HG03097 (cell line): ENCODE measurements at regions not wholly inside any gene's neighbourhood (a gene's known extent, or its start where the extent isn't known, plus 50 kb on each side); places are given as distances from the start of the nearest gene placed in this dataset.

Source experiments
- ATAC-seq: cut with Tn5 transposase; IDR thresholded peaks from one replicate; pipeline ENCODE4 v1.9.1; 2021; ENCODE audit not compliant: unreplicated experiment, low FRiP score

- ATAC-seq = no peak
These were observed 221.3 kb downstream of the PLPP3 start for GRCh38 chr1:56357927-56358690.

DNA sequence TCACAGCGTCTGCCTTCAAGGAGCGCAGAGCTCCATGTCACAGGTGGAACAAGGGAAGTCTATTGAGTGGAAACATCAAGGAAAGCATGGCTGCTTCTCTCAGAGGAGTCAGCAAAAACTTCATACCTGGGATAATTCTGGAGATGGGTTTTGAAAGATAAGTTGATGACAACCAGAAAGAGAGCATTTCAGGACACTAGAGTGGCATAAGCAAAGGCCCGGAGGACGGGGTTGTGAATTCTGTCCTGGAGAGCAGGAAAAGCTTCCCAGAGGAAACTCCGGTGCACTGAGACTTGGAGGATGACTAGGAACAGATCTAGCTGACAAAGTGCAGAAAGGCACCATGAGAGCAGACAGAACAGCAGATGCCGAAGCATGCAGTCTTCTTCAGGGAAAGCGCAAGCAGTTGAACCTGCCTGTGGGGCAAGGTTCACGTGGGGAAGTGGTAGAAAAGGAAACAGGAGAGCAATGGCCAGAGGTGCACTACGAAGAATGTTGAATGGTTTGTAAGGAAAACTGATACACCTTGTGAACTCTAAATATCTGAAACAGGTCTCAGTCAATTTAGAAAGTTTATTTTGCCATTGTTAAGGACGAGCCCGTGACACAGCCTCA, 222.9 kb downstream of the PLPP3 start:
- ATAC-seq = no peak

DNA sequence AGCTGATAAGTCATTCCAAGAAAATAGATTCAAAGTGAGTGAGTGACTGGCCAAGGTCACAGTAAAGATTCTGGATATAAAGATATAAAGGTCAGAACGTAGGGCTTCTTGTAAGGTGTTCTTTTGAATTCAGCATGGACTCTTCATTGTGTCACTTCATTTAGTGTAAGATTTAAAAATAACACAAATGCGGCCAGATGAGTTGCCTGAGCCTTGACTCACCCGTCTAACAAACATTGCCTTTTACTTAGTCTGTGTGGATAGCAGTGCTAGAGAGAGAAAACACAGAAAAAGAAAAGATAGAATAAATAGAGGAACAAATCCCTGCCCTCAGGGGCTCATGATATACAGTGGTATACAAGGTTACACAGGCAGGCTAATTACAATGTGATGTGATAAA, 223.4 kb downstream of the PLPP3 start:
- ATAC-seq = no peak

- ATAC-seq = no peak
These were observed 223.9 kb downstream of the PLPP3 start for GRCh38 chr1:56355422-56355821.

DNA sequence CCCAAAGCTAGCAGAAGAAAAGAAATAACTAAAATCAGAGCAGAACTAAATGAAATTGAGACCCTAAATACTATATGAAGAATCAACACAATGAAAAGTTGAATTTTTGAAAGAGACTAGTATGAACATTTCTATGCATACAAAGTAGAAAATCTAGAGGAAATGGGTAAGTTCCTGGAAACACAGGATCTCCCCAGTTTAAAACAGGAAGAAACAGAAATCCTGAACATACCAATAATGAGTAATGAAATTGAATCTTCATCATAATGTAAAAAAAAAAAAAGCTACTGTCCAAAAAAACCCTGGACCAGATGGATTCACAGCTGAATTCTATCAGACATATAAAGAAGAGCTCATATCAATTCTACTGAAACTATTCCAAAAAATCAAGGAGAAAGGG, 233.5 kb downstream of the PLPP3 start:
- no peak for ATAC-seq

DNA sequence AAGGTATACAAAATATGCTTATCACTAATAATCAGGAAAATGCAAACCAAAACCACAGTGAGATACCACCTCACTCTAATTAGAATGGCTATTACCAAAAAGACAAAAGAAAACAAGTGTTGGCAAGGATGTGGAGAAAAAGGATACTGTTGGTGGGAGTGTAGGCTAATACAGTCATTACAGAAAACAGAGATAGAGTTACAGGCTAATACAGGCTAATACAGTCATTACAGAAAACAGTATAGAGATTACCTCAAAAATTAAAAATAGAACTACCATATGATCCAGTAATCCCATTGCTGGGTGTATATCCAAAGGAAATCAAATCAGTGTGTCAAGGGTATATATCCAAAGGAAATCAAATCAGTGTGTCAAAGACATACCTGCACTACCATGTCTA, 238.4 kb downstream of the PLPP3 start:
- ATAC-seq = no peak

DNA sequence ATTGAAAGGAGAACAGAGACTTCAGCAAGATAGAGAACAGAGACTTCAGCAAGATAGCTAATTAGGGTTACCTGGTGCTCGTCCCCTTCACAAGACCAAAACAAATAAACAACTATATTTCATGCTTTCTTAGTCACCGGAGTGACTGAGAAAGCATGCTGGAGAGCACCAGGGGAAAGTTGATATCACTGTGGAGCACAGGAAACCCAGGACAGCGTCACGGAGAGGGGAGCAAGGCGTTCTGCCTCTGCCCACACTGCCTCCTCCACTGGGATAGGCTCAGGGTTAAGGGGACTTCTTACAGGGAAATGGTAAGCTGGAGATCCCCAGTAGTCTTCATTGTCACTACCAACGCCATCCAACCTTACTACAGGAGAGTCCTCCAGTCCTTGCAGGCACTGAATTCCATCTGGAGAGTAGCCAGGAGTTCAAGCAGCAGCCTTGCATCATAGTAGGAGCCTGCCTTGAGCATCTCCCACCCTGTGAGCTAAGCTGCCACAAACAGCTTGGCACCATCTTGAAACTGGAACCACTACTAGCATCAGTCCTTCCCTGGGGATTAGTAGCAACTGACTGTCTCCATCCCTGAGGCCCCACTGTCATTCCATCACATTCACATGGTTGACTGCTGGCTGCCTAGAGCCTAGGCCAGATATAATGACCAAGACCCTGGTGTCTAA, 239.4 kb downstream of the PLPP3 start:
- no peak for ATAC-seq

- ATAC-seq = no peak
These were observed 240.3 kb downstream of the PLPP3 start for GRCh38 chr1:56339093-56339492.

DNA sequence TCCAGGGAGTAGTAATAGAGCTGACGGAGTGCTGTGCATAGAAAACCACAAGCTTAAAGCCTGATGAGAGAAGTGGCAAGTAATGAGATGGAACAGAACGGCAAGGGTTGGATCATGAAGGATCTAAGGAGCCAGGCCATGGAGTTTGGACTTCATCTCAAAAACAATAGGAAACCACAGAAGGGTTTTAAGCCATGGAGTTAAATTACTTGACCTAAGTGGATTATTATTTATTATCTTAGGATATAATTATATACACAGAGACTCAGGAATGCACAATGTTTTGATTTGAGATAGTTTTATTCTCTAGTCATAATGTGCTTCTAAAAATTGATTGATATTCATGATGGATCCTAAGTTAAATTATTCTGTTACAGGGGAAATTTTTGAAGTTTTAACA, 242.4 kb downstream of the PLPP3 start:
- ATAC-seq = no peak

- no peak for ATAC-seq
These were observed 244.0 kb downstream of the PLPP3 start for GRCh38 chr1:56335394-56335793.

DNA sequence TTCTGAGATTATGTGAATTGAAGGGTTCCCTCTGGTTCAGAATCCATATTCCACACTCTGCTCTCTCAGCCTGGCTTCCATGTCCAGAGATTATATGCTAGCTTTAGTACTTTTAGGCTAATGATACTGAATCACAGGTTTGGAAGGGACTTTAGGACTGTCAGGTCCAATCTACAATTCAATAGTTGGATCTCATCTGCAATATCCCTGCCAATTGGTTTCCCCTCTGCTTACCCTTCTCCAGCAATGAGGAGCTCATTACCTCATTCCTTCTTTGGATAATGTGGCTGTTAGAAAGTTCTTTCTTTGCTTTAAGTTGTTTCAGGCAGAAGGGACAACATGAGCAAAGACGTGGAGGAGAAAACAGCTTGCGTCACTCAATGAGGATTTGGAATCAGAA, 245.3 kb downstream of the PLPP3 start:
- no peak for ATAC-seq

GRCh38 chr1:56333461-56333860, 245.9 kb downstream of the PLPP3 start:
- no peak for ATAC-seq

DNA sequence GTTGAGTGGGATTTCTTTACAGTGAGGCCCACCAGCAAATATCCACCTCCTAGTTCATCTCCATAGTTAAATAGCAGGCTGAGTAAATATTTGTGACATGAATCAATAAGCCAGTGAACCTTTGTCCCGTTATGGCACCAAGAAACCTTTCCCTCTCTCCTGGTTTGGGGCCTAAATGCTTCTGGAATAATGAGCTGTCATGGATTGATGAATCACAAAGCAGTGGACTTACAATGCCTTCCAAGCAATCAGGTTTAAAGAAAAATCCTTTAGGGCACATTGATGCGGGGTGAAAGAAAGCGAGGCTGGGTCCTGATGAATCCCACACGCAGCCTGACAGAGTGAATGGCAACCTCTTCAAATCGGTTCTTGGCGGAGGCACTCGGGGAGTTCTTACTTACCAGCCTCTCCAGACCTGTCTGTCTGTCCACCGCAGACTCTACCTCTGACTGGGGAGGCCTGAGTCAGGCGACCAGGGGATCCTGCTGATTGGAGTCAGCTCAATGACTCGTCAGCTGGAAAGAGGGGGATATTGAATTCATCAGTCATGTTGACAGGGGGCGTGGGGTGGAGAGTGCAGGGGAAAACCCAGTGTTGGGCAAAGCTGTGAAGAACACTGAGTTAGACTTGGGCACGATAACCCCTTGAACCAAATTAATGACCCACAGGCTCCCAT, 247.3 kb downstream of the PLPP3 start:
- ATAC-seq = no peak

DNA sequence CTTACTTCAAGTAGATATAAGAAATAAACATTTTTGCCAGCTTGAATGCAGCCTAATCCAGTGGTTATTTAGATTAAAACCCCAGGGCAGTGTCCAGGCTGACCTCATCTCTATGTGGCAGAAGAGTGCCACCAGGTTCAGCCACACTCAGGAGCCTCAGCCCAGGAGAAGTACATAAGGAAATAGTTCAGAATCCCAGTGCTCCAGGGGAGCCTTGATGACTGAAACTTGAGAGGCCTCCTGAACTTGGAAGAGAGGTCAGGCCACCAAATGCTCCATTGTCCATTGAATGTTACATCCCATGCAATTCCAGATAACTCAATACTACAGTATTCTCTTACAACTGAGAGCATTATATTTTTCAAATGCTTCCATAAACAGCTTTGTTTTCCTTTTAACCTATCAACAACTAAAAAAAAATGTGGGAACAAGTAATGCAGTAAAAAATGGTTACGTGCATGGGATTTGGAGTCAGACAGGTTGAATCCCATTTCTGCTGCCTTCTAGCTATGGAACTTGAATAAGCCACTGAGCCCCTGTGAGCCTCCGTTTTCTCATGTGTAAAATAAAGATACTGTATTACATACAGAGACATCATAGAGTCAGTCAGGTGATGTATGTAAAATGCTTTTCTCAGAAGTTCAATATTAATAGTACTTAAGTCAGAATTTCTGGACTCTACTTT, 248.0 kb downstream of the PLPP3 start:
- no peak for ATAC-seq

DNA sequence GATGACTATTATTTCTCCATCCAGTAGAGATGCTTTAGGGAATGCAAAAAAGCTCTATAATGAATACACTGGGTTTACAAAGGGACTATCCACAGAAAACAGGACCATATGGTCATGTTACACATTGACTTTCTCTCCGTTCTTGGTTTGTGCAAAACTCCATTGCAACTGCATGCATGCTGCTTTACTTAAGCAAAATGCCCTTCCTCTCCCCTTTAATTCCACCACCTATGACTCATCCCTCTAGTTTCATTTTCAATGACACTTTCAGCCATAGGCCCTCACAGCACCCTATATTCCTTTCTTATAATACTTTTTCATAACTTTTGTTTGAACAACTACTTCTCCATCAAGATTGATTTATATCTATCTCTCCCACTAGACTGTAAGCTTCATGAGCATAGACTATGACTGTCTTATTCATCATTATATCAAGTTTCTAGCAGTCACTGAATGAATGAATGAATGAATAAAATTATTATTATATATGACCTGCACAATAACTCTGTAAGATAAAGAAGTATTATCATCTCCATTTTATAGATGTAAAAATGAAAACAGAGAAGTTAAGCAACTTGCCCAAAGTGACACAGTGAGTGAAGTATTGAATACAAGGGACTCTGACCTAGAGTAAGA, 248.9 kb downstream of the PLPP3 start:
- ATAC-seq = peak; percentile 97

DNA sequence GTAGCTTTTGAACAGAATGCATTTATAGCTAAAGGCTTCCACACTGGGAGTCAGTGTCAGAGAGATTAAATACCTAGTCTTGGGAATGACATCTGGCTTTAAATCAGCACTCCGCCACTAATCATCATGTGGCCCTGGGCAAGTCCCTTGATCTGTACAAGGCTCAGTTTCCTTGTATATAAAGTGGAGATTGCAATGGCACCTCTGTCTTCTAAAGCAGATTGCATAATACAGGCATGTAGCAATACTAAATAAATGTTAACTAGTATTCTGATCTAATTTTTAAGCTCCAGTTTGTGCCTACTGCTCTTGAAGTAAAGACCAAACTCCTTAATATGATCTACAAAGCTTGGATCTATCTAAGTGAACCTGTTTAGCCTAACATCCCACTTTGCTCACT, 249.4 kb downstream of the PLPP3 start:
- no peak for ATAC-seq

DNA sequence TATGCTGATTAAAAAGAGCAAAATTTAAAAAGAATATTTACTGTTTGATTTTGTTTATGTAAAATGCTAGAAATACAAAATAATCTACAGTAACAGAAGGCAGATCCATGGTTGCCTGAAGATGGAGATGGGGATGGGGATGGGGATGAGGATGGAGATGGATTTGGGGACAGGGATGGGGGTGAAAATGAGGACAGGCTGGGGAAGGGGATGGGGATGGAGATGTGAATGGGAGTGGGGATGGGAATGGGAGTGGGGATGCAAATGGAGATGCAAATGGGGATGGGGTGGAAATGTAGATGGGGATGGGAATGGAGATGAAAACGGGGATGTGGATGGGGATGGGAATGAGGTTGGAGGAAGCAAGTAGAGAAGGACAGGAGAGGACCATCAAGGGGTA, 252.2 kb downstream of the PLPP3 start:
- ATAC-seq = no peak

DNA sequence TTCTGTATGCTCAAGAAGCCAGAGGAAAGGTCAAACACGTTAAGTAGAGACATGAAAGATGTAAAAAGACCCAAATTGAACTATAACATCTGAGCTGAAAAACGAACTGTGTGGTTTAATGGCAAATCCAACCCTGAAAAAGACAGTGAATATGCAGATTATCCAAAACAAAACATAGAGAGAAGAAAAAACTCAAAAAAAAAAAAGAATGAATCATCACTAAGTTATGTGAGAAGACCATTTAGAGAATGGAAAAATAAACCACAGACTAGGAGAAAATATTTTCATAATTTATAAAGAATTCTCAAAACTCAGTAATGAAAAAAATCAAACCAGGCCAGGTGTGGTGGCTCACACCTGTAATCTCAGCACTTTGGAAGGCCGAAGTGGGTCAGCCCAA, 253.3 kb downstream of the PLPP3 start:
- no peak for ATAC-seq

GRCh38 chr1:56324504-56324903, 254.9 kb downstream of the PLPP3 start:
- ATAC-seq = no peak

GRCh38 chr1:56322211-56322610, 257.2 kb downstream of the PLPP3 start:
- ATAC-seq = no peak
